IMR-90 (cell line): ENCODE measurements at regions not wholly inside any gene's neighbourhood (a gene's known extent, or its start where the extent isn't known, plus 50 kb on each side); places are given as distances from the start of the nearest gene placed in this dataset.

Experiments
- CTCF ChIP-seq: conservative IDR thresholded peaks from 2 replicates; pipeline ENCODE4 v1.5.1; 2012; ENCODE audit warnings: mild to moderate bottlenecking, low read depth, low read length, improper control_type of control experiment
- MAFK ChIP-seq: IDR thresholded peaks from 2 replicates; pipeline ENCODE4 v1.6.1; 2012; ENCODE audit warnings: low read depth, low read length, improper control_type of control experiment
- NFE2L2 ChIP-seq: fragments of 150-350 bp; IDR thresholded peaks from 2 replicates; pipeline ENCODE4 v1.6.1; 2016; ENCODE audit warnings: low read depth, mild to moderate bottlenecking, low read length
- POLR2A ChIP-seq: IDR thresholded peaks from 2 replicates; pipeline ENCODE4 v1.6.1; 2012; ENCODE audit warnings: mild to moderate bottlenecking, low read depth, low read length
- RAD21 ChIP-seq: IDR thresholded peaks from 2 replicates; pipeline ENCODE4 v1.6.1; 2012; ENCODE audit warnings: low read length, improper control_type of control experiment
- RCOR1 ChIP-seq: IDR thresholded peaks from 2 replicates; pipeline ENCODE4 v1.6.1; 2012; ENCODE audit warnings: mild to moderate bottlenecking, low read length, improper control_type of control experiment; ENCODE audit not compliant: insufficient replicate concordance
- RFX5 ChIP-seq: IDR thresholded peaks from 2 replicates; pipeline ENCODE4 v1.8.0; 2012; ENCODE audit warnings: low read depth, mild to moderate bottlenecking, low read length, moderate library complexity
- SMC3 ChIP-seq: fragments of 150-350 bp; IDR thresholded peaks from 2 replicates; pipeline ENCODE4 v1.6.1; 2016; ENCODE audit warnings: low read depth, mild to moderate bottlenecking, antibody characterized with exemption, low read length, moderate library complexity
- TF ChIP-seq, protein P1 (sequence below): fragments of 150-350 bp; IDR thresholded peaks from 2 replicates; pipeline ENCODE4 v1.6.1; 2016; ENCODE audit warnings: low read depth, mild to moderate bottlenecking, low read length, moderate library complexity, borderline replicate concordance

GRCh38 chr6:126123226-126123625 lies 136.9 kb downstream of the TRMT11 start:
- TF ChIP-seq SMC3 (no peak), CTCF (no peak), POLR2A (no peak), MAFK (no peak), RCOR1 (no peak), NFE2L2 (no peak), RAD21 (no peak), RFX5 (no peak)
- TF ChIP-seq, protein P1, sequence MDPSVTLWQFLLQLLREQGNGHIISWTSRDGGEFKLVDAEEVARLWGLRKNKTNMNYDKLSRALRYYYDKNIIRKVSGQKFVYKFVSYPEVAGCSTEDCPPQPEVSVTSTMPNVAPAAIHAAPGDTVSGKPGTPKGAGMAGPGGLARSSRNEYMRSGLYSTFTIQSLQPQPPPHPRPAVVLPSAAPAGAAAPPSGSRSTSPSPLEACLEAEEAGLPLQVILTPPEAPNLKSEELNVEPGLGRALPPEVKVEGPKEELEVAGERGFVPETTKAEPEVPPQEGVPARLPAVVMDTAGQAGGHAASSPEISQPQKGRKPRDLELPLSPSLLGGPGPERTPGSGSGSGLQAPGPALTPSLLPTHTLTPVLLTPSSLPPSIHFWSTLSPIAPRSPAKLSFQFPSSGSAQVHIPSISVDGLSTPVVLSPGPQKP, result no peak
